HG03565 (cell line): ENCODE measurements at regions not wholly inside any gene's neighbourhood (a gene's known extent, or its start where the extent isn't known, plus 50 kb on each side); places are given as distances from the start of the nearest gene placed in this dataset.

ENCODE experiments used
- ATAC-seq: cut with Tn5 transposase; IDR thresholded peaks from one replicate; pipeline ENCODE4 v1.9.1; 2021; ENCODE audit warnings: mild to moderate bottlenecking, moderate library complexity; ENCODE audit not compliant: unreplicated experiment

DNA sequence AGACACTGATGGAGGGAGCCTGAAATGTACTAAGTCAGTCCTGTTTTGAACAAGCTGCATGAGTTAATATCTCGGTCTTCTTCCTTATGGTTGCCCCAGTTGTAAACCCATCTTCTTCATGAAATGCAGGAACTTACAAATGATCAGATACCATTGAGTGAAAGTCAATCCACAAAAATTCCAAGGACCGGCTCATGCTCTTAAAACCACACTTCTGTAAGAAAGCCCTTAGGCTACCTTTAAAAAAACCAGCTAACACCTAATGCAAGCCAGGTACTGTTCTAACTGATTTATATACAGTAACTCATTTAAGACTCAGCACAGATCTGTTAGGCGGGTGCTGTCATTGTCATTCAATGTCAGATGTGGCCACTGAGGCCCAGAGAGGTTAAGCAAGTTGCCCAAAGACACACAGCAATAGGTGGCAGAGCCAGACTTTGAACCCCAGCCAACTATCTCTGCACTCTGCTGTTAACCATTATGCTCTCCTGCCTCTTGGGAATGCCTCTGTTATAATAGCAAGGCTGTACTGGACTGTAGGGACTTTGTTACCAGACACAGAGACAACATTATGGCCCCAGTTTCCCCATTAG lies 93.4 kb downstream of the C16orf95 start:
- no peak for ATAC-seq

DNA sequence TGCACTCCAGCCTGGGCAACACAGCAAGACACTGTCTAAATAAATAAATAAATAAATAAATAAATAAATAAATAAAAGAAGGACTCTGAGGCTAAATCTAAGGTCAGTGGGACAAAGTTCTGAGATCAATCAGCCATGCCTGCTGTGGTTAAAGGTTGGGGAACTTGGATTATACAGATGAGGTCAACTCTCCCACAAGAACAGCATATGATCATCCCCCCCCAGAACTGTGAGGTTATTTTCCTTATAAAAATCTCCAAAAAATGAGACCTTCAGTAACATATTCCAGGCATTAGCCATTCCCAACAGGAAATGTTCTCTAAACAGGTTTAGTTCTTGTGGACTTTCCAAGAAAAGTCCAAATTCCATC lies 90.3 kb downstream of the C16orf95 start:
- no peak for ATAC-seq

DNA sequence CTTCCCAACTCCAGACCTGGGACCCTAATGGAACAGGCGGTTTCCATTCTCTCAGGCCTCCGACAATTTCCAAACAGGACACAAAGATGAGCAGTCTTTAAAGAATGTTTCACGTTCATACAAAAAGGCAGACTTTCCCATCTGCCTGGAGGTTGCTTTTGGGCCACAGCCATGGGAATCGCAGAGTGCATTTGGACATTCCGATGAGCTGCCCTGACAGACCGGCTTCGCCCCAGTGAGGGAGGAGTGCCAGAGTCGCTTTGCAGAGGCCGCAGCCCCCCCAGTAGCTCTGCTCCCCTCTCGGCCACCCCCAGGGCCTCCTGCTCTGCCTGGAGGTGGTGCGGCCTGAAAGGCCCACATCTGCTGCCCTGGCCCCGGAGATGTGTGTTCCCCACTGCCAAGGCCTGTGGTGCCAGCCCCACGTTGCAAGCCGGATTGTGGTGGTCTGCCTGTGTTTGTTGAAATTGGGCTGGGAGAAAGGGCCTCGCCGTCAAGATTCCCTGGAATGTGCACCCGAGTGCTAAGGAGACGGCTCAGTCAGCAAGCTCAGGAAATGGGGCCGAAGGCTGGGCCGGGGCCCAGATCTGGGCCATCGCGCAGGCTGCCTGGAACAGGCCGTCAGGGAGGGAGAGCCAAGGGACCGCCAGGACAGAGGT lies 89.8 kb downstream of the C16orf95 start:
- no peak for ATAC-seq

DNA sequence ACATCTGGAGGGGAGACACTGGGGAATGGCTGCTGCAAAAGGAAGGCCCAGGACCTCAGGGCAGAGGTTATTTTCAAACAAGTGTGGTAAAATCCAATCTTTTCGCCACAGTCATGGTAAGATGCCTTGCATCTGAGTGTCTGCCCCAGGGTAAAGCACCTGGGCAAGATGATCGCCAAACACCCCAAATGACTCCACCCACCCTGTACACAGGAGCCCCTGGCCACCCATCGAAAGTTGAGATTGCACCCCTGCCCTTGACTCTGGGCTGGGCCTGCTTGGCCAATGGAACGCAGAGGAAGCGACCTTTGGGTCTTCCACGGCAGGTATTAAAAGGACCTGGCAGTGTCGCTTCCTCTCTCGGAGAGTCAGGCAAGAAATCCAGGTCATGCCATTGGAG lies 88.8 kb downstream of the C16orf95 start:
- no peak for ATAC-seq

DNA sequence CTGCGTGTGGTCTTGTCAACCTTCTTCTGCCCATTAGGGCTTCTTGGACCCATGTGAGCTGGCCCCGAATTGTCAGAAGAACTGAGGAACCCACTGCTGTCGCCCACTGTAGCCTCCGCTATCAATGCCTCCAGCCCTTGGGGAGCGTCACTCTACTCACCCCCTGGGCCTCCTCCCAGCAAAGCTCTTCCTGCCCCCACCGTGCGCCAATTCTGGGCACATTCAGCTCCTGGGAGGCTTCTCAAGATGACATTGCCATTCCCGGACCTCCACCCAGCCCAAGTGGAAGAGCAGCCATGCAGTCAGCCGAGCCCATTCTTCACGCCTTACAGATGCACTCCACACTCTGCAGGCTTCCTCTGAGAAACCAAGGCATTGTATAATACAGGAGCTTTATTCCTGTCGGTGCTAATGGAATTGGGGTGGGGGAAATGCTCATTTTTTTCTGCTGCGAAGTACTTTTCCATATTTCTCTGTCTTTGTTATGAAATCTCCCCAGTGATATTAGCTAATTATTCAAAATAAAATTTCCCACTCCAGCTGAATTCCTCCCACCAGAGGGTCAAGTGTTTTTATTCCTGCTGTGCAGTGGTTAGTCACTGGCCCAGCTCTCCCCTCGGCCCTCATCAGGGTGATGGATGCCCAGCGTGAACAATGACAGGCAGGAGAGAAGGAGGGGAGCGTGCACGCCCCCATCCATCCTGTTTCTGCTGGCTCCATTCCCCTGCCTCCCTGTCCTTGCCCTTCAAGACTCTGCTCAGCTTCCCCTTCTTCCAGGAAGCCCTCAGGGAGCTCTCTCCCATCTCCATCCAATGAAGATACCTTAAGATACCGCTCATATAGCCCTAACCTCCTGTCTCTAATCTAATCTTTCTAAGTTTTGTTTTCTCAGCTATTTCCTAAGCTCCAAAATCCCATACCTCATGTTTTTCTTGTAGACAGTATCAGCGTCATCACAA lies 87.7 kb downstream of the C16orf95 start:
- no peak for ATAC-seq

DNA sequence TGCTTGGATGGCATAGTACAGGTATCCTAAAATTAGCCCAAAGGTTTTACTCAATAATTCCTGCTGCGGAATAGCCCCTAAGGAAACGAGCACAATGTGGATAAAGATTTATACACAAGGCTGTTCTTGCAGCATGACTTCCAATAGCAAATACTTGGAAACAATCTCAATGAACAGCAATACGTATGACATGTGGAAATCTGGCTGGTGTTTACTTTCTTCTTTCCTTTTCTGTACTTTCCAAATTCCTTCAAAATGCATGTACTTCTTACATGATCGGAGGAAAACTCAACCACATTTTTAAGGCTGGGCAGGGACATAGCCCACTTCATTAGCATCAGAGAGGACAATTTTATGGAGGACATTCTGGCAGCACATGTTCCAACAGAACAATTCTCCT lies 86.6 kb downstream of the C16orf95 start:
- no peak for ATAC-seq

DNA sequence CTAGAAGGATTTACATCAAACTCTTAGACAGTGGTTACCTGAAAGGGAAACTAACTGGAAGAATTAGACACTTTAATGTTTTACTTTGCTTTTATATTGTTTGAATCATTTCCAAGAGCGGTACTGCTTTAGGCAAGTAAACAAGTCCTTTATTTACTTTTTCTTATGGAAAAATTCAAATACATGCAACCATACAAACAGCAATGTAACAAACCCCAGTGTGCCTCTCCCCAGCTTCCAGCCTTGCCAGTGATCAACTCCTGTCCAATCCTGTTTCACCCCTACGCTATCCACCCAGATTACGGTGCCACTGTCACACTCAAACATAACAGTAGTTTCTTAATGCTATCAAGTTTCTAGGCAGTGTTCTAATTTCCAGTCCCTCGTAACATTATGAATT lies 85.9 kb downstream of the C16orf95 start:
- ATAC-seq, result no peak

DNA sequence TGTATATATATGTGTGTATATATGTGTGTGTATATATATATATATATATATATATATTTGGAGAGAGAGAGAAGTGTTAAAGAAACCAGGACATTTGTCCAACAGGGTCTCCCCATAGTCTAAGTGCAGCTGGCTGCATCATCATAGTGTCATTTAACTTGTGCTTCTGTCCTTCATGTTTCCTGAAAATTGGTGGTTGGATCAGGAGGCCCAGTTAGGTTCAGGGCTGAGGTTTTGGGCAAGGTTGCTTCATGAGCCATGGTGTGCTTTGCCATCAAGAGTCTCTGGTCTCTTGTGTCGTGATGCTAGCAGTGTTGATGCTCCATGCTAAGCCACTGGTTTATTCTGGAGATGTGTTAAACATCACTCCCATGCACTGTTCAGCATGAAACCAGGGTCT lies 85.3 kb downstream of the C16orf95 start:
- ATAC-seq, result no peak

DNA sequence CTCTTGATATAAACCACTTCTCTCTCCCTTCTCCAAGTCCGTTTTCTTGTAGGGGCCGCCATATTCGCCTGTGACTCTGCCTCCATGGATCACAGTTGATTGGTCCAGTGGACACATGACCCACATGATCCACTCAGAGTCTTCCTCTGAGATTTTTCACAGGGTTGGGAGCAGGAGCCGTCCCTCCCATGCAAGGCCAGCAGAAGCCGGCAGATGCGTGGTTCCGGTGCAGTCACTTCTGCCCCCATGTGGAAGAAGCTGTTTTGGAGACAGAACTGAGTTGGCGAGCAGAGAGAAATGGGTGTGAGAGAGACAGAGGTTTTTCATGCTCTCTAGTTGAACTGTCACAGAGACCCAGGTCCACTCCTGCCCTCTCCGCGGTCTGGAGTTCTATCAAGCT lies 83.3 kb downstream of the C16orf95 start:
- ATAC-seq, result no peak

DNA sequence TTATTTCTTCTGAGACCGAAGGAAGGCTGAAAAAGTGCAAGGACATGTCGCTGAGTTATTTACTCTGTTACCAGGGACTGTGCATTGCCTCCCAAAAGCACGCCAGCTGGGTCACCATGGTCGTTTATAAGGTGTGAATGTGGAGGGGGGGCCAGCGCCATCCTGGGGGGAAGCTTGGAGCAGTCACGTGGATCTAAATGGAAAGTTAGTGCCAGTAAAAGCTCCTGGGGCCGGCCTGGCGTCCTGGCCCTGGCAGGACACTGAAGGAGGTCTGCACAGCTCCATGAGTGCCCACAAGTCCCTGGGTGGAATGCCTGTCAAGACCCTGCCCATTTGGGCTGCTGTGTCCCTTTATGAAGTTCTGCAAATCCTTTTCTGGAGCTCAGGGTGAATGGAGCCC lies 82.6 kb downstream of the C16orf95 start:
- ATAC-seq, result no peak

DNA sequence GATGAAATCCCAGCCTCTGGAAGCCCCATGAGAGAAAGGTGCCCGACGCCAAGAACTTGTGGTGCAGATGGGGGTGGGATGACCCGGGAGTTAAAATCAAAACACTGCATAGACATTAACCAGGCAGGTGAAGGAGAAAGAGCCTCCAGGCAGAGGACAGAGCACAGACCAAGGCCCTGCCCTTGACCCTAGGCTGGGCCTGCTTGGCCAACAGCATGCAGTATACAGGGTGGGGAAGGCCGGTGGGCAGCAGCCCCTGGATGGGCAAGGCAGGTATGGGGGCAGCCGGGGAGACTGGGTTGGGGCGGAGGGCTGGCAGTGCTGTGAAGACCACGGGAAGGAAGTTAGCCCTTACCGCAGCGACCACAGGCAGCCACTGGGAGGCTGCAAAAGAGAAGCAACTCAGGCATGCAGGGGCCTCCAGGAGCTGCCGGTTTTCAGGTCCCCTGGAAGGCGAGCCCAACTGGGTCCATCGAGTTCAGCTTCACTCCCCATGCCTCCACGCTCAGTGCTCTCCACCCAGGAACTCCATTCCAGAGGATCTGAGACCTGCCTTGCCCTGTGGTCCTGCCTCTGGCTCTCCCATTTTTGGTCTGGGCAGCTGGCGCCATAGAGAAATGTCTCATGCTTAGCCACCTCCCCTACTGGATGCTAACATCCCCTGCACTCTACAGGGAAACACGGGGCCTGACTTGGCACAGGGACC lies 81.2 kb downstream of the C16orf95 start:
- ATAC-seq, result no peak

DNA sequence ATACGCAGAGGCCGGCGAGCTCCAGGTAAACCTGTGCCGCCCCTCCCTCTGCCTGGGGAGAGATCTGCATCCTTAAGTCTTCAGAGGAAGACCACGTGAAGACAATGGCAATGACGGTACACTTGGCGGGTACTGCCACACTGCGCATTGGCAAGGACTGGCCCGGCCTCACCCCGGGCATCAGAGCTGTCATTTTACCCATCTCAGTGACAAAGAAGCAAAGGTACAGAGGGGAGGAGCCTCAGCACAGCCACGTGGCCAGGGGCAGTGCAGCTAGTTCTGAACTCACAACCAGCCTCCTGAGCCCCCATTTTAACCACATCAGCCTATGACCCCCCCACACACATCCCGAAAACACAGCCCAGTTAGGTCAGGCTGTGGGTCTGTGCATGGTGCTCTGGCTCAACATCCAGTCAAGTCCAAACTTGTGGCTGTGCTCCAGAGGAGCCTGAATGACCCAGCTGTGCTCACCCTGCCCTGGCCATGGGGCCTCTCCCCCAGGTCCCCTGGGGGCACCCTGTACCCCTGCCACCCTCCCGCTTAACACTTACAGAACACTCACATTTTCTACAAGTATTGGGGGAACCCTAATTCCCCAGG lies 80.6 kb downstream of the C16orf95 start:
- no peak for ATAC-seq

DNA sequence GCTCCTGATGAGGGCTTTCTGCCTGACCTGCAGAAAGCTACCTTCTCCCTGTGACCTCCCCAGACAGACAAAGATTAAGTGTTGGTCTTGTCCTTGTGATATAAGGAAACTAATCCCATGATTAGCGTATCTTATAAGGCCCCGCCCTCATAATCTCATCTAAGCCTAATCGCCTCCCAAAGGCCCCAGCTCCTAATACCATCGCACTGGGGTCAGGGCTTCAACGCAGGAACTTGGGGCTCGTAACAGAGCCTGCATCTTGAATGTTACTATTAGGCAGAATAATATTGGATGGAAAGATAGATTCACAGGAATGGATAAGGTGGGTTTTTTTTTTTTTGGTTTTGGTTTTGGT lies 78.9 kb downstream of the C16orf95 start:
- no peak for ATAC-seq

DNA sequence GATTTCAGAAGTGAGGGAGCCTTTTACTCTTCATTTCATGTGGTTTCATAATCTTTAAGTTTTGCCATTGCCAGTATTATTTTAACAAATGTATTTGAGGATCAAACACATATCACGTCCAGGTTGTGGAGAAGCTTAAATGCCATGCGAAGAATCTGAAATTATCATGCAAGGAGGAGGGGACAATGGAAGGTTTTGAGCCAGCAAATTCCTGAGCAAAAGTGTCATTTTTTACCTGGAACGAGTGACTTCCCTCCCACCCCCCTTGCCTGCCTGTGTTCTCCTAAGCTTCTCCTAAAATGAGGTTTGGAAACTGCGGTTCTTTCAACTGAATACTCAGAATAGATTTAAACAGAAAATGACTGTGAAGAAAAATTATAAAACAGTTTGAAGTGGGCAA lies 77.6 kb downstream of the C16orf95 start:
- no peak for ATAC-seq

DNA sequence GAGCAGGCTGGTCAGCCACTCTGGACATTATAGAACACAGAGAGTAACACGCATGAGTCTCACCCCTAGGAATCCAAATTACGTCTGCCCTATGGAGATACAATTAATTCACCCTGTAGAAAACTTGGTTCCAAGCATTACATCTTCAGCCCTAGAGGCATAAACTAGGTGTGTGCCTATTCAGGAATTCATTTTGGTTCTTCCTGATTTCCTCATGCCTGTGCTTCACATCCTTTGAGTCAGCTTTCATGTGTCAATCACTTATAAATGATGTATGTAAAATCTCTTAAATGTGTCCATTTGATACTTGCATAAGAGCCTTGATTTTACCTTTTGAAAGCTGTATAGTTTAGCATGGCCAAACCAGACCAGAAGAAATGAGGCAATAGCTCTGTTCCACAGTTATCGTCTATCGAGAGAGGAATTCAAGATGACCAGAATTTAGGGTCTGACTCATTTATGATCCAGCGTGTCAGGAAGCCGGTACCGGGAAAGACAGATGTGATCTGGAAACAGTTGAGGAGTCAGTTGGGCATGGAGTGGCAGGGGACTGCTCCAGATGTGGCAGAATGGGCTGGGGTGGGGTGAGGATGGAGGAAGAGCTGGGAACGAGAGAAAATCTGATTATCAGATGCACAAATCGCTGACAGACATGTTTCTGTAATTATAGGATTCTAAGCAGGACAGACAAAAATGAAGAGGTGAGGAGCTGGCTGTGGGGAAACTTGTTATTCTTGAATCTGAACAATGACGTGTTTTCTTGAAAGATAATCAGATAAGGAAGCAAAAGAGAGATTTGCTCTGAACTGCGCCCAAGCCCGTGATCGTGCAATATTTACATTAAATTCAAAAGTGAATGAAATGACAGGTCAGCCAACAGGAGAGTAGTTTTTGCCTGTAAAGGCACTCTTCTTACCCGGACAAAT lies 76.7 kb downstream of the C16orf95 start:
- no peak for ATAC-seq

DNA sequence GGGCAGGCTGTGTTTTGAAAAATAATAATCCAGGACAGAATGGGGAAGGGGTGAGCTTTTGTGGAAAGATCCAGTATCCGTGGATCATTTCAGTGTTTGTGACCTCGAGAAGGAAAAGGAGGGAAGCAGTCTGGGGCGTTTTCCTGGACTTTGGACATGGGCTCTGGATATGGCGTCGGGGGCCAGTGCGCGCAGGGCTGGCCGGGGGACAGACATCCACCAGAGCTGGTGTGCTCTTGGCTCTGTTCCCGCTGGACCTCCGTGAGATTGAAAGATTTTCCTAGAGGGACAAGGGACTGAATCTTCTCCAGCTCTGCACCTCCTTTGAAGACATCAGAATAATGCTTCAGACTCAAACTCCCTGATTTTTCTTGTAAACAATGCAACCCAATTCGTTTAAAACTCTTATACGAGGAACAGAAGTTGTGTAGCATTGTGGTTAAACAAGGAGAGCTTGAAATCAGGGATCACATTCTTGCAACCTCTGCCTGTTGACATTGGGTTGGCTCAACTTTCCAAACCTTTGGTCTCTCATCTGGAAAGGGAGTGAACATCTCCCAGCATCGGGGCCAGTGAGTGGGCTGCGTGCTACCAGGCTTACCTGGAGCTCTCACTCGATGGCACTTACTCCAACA lies 75.9 kb downstream of the C16orf95 start:
- no peak for ATAC-seq

DNA sequence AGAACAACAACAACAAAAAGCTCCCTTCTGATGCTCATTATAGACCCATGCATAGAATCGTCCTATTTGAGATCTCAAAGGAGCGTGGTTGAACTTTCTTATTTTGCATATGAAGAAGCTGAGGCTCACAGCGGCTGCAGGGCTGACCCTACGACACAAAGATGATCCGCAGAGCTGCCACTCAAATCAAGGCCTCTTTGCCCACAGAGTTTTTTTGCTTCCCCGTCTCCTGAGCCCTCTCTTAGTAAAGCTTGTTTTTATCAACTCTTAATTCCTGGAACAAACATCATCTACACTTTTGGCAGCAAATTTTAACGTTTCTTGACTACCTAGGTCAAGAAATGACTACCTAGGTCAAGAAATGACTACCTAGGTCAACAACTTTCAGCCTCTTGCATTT lies 73.7 kb downstream of the C16orf95 start:
- ATAC-seq, result no peak

DNA sequence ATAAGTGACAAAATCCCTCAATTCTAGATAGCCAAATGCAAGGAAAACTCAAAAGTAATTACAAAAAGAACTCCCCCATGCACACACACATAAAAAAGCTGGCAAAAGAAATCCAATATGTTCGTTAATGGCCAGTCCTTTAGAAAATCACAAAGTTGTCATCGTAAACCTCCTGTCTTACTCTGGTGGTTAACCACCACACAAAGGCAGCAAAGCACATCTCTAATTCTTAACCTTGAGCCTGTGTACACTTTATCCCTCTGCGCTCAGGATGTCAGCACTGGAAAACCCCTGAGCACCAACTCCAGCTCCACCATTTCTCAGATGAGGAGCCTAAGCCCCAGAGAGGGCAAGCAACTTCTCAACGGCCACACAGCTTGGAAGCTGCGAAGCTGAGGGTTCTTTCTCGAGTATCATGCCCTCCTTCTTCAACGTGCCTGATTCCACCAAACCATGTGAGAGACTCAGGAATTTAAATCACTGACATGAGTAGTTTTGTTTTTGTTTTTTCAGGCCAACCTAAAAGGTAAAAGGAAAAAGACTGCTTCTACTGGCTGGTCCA lies 72.5 kb downstream of the C16orf95 start:
- no peak for ATAC-seq

DNA sequence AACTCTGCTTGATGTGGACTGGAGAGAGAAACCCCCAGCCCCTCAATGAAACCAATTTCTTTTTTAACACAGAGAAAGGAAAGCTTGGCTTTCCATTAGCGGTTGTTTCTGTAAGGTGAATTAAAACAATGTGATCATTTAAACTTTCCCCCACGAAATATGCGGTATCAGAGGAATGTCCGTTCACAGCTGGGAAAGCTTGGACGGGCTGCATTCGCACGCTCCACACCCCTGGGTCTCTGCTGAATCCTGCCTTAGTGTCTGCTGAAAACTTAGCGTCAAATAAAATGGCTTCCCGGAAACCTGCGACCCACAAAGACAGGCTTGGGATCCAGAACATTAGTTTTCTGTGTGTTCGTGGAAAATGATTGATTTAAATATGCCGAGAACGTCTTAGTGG lies 71.7 kb downstream of the C16orf95 start:
- no peak for ATAC-seq
